ENCODE measurements at regions not wholly inside any gene's neighbourhood (a gene's known extent, or its start where the extent isn't known, plus 50 kb on each side); places are given as distances from the start of the nearest gene placed in this dataset.

DNA sequence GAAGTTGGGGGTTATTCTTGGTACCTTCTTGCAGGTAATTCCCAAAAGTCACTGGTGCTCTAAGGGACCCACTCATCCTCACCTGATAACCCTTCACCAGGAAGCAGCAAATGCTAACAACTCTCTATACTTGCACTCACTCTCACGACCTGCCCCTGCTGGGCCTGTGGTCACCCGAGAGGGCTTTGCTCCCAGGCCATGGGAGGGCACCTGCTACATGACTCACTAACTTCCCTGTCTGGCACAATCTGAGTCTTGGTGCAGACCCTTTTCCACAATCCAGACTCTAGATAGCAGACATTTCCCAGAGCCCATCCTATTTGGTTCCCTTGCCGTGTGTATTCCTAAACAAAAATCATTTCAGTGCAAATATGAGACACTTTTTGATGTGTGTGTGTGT lies 403.8 kb upstream of the FAT1 start:
- TF ChIP-seq ZNF121 (tag by site-specific recombination; IDR thresholded peaks at IDR 0.05) (no peak), ELK4 (IDR thresholded peaks at IDR 0.05; ENCODE audit: borderline replicate concordance, low read depth, low read length) (no peak), ZNF514 (tag by site-specific recombination; IDR thresholded peaks at IDR 0.05) (no peak), ZNF280D (tag by site-specific recombination; IDR thresholded peaks at IDR 0.05) (no peak), ZNF76 (tag by site-specific recombination; IDR thresholded peaks at IDR 0.05; ENCODE audit: borderline replicate concordance, low read depth) (no peak), ZNF48 (tag by site-specific recombination; IDR thresholded peaks at IDR 0.05) (no peak), ZNF19 (tag by site-specific recombination; IDR thresholded peaks at IDR 0.05; ENCODE audit: low read depth) (no peak), OSR2 (tag by site-specific recombination; IDR thresholded peaks at IDR 0.05) (no peak), ZBTB21 (tag by site-specific recombination; IDR thresholded peaks at IDR 0.05) (no peak), ZNF221 (tag by site-specific recombination; IDR thresholded peaks at IDR 0.05; ENCODE audit: borderline replicate concordance) (no peak), GLIS2 (tag by site-specific recombination; IDR thresholded peaks at IDR 0.05) (no peak), ZSCAN16 (tag by site-specific recombination; IDR thresholded peaks at IDR 0.05) (no peak), ZNF391 (tag by site-specific recombination; IDR thresholded peaks at IDR 0.05; ENCODE audit: borderline replicate concordance, low read depth) (no peak), ZNF423 (tag by site-specific recombination; IDR thresholded peaks at IDR 0.05) (no peak), ZNF214 (tag by site-specific recombination; IDR thresholded peaks at IDR 0.05; ENCODE audit: borderline replicate concordance) (no peak), ZNF202 (tag by site-specific recombination; IDR thresholded peaks at IDR 0.05; ENCODE audit: borderline replicate concordance) (no peak), ZNF670 (tag by site-specific recombination; IDR thresholded peaks at IDR 0.05; ENCODE audit: low read depth) (no peak), ZBTB8A (tag by site-specific recombination; IDR thresholded peaks at IDR 0.05) (no peak)
- TF ChIP-seq, protein P1, sequence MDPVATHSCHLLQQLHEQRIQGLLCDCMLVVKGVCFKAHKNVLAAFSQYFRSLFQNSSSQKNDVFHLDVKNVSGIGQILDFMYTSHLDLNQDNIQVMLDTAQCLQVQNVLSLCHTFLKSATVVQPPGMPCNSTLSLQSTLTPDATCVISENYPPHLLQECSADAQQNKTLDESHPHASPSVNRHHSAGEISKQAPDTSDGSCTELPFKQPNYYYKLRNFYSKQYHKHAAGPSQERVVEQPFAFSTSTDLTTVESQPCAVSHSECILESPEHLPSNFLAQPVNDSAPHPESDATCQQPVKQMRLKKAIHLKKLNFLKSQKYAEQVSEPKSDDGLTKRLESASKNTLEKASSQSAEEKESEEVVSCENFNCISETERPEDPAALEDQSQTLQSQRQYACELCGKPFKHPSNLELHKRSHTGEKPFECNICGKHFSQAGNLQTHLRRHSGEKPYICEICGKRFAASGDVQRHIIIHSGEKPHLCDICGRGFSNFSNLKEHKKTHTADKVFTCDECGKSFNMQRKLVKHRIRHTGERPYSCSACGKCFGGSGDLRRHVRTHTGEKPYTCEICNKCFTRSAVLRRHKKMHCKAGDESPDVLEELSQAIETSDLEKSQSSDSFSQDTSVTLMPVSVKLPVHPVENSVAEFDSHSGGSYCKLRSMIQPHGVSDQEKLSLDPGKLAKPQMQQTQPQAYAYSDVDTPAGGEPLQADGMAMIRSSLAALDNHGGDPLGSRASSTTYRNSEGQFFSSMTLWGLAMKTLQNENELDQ (tag by site-specific recombination; IDR thresholded peaks at IDR 0.05; ENCODE audit: low read depth) = no peak
- POLR2A ChIA-PET = no interaction called here
- Histone ChIP-seq H3K27ac (ENCODE audit: extremely low read depth, low read depth, low read length) (no peak overlapping the region), H3K4me3 (ENCODE audit: low read depth, low read length) (no peak overlapping the region), H3K4me1 (ENCODE audit: control insufficient read depth, insufficient read depth, low read length) (no peaks in the 10 kb centered on the region), H3K36me3 (ENCODE audit: control insufficient read depth in 2 of 2, insufficient read depth in 1 of 2, low read length in 2 of 2) (no peaks in the 10 kb centered on the region), H3K9me3 (ENCODE audit: control insufficient read depth, insufficient read depth, low read depth, low read length) (no peaks in the 10 kb centered on the region)
- CTCF ChIA-PET = no interaction called here

DNA sequence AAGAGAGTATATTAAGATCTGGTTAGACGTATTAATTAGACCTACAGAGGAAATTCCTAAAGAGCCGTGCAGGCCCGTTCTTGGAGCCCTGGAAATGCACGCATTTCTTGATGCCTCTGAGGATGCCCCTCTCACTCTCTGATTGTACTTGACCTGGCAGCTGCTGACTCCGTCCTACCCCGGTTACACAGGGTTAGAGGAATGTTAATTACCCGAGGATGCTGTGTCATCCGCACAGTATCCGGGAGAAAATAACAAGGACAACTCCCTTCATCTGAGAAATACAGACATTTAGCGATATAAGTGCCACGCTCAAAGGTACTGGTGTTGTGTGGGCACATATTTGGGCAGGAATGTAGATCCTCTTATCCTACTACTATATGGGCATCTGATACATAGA lies 404.6 kb upstream of the FAT1 start:
- Histone ChIP-seq H3K36me3 (ENCODE audit: control insufficient read depth in 2 of 2, insufficient read depth in 1 of 2, low read length in 2 of 2) (no peaks in the 10 kb centered on the region), H3K27ac (ENCODE audit: extremely low read depth, low read depth, low read length) (no peak overlapping the region), H3K4me3 (ENCODE audit: low read depth, low read length) (no peak overlapping the region), H3K9me3 (ENCODE audit: control insufficient read depth, insufficient read depth, low read depth, low read length) (no peaks in the 10 kb centered on the region), H3K4me1 (ENCODE audit: control insufficient read depth, insufficient read depth, low read length) (no peaks in the 10 kb centered on the region)
- ChIA-PET CTCF (no interaction called here), POLR2A (no interaction called here)
- no peak for TF ChIP-seq ZNF324 (tag by site-specific recombination; IDR thresholded peaks at IDR 0.05)
- TF ChIP-seq ZNF138 (tag by site-specific recombination; IDR thresholded peaks at IDR 0.05; ENCODE audit: borderline replicate concordance) = no peak
- no peak for TF ChIP-seq PATZ1 (tag by site-specific recombination; IDR thresholded peaks at IDR 0.05)
- TF ChIP-seq ZNF555 (tag by site-specific recombination; conservative IDR thresholded peaks at IDR 0.05) = no peak
- no peak for TF ChIP-seq PRDM10 (tag by site-specific recombination; IDR thresholded peaks at IDR 0.05)

All from HEK293 (cell line).